ENCODE measurements at regions not wholly inside any gene's neighbourhood (a gene's known extent, or its start where the extent isn't known, plus 50 kb on each side); places are given as distances from the start of the nearest gene placed in this dataset.

GRCh38 chr18:68376926-68377325 lies 338.0 kb downstream of the TMX3 start:
- no peak for TF ChIP-seq CTCF (IDR thresholded peaks at IDR 0.05)
- TF ChIP-seq POLR2A (IDR thresholded peaks at IDR 0.05), result no peak
